Panc1 (cell line): ENCODE measurements at regions not wholly inside any gene's neighbourhood (a gene's known extent, or its start where the extent isn't known, plus 50 kb on each side); places are given as distances from the start of the nearest gene placed in this dataset.

Experiments used
- ATAC-seq: fragments of 200-7000 bp; cut with Tn5 transposase; 2 replicates; pipeline ENCODE4 v1.9.1; 2020; ENCODE audit warnings: mild to moderate bottlenecking, moderate library complexity
- BruUV-seq: library from RNA; stranded (reverse); fragments of 400-500 nt; replicated peaks from 2 replicates; lab custom pipeline; 2021; lab: Mats Ljungman, UMichigan
- CTCF ChIA-PET: fragments of 300-600 bp; sonication (Branson Sonifier 250); formaldehyde crosslinking; loops from one replicate; lab custom pipeline; 2022; ENCODE audit warnings: antibody characterized with exemption; lab: Charles Lee
- POLR2A ChIA-PET: fragments of 300-600 bp; sonication (Branson Sonifier 250); formaldehyde crosslinking; loops from one replicate; lab custom pipeline; 2022; ENCODE audit warnings: antibody characterized with exemption; lab: Charles Lee
- DNase-seq: peaks from one replicate; pipeline ENCODE4 v3.0.0-alpha.2; 2010; ENCODE audit warnings: low read depth, low spot score
- H3K27ac ChIP-seq: 2 replicates; pipeline ENCODE4 v1.5.1; 2011; ENCODE audit warnings: mild to moderate bottlenecking, low read length, inconsistent platforms
- H3K27me3 ChIP-seq: fragments of 200-500 bp; sonication (Bioruptor generic); 2 replicates; pipeline ENCODE4 v1.6.0; 2014; ENCODE audit warnings: low read length, inconsistent platforms; ENCODE audit not compliant: control insufficient read depth, insufficient read depth
- H3K36me3 ChIP-seq: fragments of 200-500 bp; sonication (Bioruptor generic); 2 replicates; pipeline ENCODE4 v1.5.1; 2014; ENCODE audit warnings: inconsistent platforms, mild to moderate bottlenecking, low read length, moderate library complexity; ENCODE audit not compliant: control insufficient read depth, insufficient read depth
- H3K4me1 ChIP-seq: 2 replicates; pipeline ENCODE4 v1.5.1; 2011; ENCODE audit warnings: inconsistent platforms, mild to moderate bottlenecking, low read length, moderate library complexity; ENCODE audit not compliant: control insufficient read depth, insufficient read depth
- H3K4me3 ChIP-seq, 2 experiments: 2 replicates each; pipeline ENCODE4 v1.5.1; 2011 to 2012; ENCODE audit warnings: low read depth in 2 of 2, low read length in 2 of 2, mild to moderate bottlenecking in 2 of 2, inconsistent platforms in 1 of 2, moderate library complexity in 1 of 2
- H3K9me3 ChIP-seq: fragments of 200-500 bp; sonication (Bioruptor generic); 2 replicates; pipeline ENCODE4 v1.5.1; 2014; ENCODE audit warnings: low read depth, mild to moderate bottlenecking, inconsistent platforms, low read length, moderate library complexity; ENCODE audit not compliant: control insufficient read depth, insufficient read depth
- POLR2AphosphoS5 ChIP-seq: IDR thresholded peaks from 2 replicates; pipeline ENCODE4 v1.6.1; 2012; ENCODE audit warnings: mild to moderate bottlenecking, low read depth, low read length, moderate library complexity
- SIN3A ChIP-seq: IDR thresholded peaks from 2 replicates; pipeline ENCODE4 v1.6.1; 2012; ENCODE audit warnings: low read depth, mild to moderate bottlenecking, low read length, moderate library complexity, borderline replicate concordance; ENCODE audit not compliant: insufficient read depth
- TCF7L2 ChIP-seq: IDR thresholded peaks from 2 replicates; pipeline ENCODE4 v1.6.1; 2011; ENCODE audit warnings: mild to moderate bottlenecking, low read depth, low read length, inconsistent platforms
- in situ Hi-C: cut with HindIII; loops from 2 replicates; pipeline ENCODE4 v1.10.0; 2016; ENCODE audit warnings: low sequenced_read_pairs, low pct_unique_long_range_greater_than_20kb
- intact Hi-C: fragments of 100-400 bp; cut with micrococcal nuclease; formaldehyde crosslinking; loops from one replicate; pipeline ENCODE4 v1.10.0; 2022; ENCODE audit not compliant: unreplicated experiment
- TF ChIP-seq, protein P1 (sequence below): fragments of 450-650 bp; IDR thresholded peaks from 2 replicates; pipeline ENCODE4 v1.5.1; 2017; ENCODE audit warnings: mild to moderate bottlenecking
- TF ChIP-seq, protein P2 (sequence below), 2 experiments: IDR thresholded peaks; 2 replicates each; pipeline ENCODE4 v1.6.1; 2011 to 2012; ENCODE audit warnings: low read depth in 2 of 2, control low read depth in 1 of 2, low read length in 1 of 2, mild to moderate bottlenecking in 1 of 2, moderate library complexity in 1 of 2; ENCODE audit not compliant: insufficient read depth in 1 of 2

DNA sequence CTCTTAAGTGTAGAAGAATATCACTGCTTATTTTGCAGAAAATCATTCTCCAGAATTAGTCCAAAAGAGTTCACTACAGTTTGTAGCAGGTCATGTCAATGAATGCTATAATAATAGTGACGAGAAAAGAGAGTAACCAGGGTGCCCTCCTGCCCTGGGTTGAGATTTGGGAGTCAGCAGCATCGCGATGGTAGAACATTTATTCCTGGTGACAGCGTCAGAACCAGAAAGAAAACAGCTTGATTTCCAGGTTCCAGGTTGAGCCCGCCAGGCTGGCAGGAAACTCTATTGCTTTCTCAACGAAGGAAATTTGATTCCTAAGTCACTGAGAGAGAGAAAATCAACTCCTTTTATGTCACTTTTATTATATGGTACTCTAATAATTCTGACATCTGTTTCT lies 550.3 kb downstream of the QKI start:
- no peak overlapping the region for H3K27ac ChIP-seq
- ChIA-PET POLR2A (no interaction called here), CTCF (no interaction called here)
- no peaks in the 10 kb centered on the region for H3K27me3 ChIP-seq
- H3K4me1 ChIP-seq, result no peaks in the 10 kb centered on the region
- no peak overlapping the region for H3K4me3 ChIP-seq
- H3K36me3 ChIP-seq, result no peaks in the 10 kb centered on the region
- in situ Hi-C loops, result no loop called here
- intact Hi-C loops, result no loop called here
- no peak for DNase-seq
- no peak for TF ChIP-seq POLR2AphosphoS5
- no peaks in the 10 kb centered on the region for H3K9me3 ChIP-seq
- no TSS peak for BruUV-seq
- ATAC-seq, result no peak

DNA sequence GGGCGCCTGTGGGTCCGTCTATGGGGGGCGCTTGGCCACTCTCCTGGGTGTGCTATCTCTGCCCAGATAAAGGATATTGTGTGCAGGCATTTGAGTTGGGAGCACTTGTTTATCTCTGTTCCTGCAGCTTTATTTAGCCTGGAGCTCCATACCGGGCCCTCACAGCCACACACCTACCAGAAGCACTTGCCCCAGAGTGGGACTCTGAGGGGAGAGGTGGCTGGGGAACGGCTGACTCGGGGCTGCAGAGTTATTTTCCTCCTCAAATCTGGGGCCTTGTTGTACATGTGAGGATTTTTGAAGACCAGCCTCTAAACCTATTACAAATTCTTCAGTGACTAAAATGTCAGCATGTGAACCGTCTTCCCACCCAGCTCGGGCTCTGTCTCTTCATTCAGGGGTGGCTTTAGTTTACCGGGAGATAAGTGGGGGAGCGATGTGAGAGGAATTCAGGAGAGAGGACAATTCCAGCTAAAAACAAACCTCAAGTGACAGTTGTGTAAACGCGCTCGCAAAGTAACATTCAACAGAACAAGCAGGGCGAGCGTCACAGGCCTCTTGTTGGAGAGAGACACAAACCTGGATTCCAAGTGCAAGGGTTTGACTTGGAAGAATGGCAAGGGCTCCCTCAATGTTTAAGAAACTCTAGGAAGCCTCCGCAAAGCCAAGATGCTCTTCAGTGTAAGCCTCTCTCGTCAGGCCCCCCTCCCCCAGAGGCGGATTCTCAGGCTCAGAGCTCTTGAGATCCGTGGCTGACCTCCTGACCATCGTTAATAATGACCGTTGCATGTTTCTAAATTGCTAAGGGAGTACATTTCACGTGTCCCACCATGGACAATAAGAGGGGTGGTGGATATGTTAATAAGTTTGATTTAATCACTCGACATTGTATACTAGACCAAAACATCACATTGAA lies 548.9 kb downstream of the QKI start:
- Histone ChIP-seq H3K27ac (no peak overlapping the region), H3K4me1 (no peaks in the 10 kb centered on the region), H3K9me3 (no peaks in the 10 kb centered on the region), H3K36me3 (no peaks in the 10 kb centered on the region), H3K27me3 (no peaks in the 10 kb centered on the region), H3K4me3 (no peak overlapping the region)
- in situ Hi-C loops (no loop called here), intact Hi-C loops (no loop called here)
- TF ChIP-seq SIN3A (no peak), POLR2AphosphoS5 (no peak)
- TF ChIP-seq, protein P1, sequence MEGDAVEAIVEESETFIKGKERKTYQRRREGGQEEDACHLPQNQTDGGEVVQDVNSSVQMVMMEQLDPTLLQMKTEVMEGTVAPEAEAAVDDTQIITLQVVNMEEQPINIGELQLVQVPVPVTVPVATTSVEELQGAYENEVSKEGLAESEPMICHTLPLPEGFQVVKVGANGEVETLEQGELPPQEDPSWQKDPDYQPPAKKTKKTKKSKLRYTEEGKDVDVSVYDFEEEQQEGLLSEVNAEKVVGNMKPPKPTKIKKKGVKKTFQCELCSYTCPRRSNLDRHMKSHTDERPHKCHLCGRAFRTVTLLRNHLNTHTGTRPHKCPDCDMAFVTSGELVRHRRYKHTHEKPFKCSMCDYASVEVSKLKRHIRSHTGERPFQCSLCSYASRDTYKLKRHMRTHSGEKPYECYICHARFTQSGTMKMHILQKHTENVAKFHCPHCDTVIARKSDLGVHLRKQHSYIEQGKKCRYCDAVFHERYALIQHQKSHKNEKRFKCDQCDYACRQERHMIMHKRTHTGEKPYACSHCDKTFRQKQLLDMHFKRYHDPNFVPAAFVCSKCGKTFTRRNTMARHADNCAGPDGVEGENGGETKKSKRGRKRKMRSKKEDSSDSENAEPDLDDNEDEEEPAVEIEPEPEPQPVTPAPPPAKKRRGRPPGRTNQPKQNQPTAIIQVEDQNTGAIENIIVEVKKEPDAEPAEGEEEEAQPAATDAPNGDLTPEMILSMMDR, result no peak
- TF ChIP-seq, protein P2, sequence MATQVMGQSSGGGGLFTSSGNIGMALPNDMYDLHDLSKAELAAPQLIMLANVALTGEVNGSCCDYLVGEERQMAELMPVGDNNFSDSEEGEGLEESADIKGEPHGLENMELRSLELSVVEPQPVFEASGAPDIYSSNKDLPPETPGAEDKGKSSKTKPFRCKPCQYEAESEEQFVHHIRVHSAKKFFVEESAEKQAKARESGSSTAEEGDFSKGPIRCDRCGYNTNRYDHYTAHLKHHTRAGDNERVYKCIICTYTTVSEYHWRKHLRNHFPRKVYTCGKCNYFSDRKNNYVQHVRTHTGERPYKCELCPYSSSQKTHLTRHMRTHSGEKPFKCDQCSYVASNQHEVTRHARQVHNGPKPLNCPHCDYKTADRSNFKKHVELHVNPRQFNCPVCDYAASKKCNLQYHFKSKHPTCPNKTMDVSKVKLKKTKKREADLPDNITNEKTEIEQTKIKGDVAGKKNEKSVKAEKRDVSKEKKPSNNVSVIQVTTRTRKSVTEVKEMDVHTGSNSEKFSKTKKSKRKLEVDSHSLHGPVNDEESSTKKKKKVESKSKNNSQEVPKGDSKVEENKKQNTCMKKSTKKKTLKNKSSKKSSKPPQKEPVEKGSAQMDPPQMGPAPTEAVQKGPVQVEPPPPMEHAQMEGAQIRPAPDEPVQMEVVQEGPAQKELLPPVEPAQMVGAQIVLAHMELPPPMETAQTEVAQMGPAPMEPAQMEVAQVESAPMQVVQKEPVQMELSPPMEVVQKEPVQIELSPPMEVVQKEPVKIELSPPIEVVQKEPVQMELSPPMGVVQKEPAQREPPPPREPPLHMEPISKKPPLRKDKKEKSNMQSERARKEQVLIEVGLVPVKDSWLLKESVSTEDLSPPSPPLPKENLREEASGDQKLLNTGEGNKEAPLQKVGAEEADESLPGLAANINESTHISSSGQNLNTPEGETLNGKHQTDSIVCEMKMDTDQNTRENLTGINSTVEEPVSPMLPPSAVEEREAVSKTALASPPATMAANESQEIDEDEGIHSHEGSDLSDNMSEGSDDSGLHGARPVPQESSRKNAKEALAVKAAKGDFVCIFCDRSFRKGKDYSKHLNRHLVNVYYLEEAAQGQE (IDR thresholded peaks at IDR 0.05; ENCODE audit: insufficient read depth in 1 of 2, low read depth in 2 of 2, low read length in 1 of 2), result no peak
- CTCF ChIA-PET, result no interaction called here
- ATAC-seq, result no peak
- no TSS peak for BruUV-seq
- no peak for DNase-seq
- POLR2A ChIA-PET, result no interaction called here

DNA sequence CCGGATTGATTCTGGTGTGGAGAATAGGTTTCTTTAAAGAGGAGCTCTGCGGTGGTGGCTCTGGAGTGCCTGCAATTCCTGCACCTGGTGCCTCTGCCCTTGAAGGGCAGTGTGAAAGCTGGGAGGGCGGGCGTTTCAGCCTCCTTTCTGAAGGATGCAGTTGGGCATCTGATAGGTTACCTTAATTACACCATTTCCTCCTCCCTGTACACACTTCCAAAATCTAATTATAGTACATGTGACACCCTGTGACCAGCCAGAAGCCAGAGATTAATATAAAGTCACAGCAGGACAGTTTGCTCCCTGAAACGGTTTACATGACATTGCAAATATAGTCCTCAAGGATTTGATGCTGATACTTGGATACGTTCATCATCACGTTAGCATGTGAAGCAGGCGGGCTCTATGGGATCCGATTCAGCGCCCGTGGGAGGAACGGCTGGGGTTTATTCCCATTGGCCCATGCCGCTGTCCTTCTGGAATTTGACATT lies 548.2 kb downstream of the QKI start:
- Histone ChIP-seq H3K9me3 (no peaks in the 10 kb centered on the region), H3K4me3 (no peak overlapping the region), H3K27me3 (no peaks in the 10 kb centered on the region), H3K4me1 (no peaks in the 10 kb centered on the region), H3K27ac (no peak overlapping the region), H3K36me3 (no peaks in the 10 kb centered on the region)
- ATAC-seq (no peak), DNase-seq (no peak)
- TF ChIP-seq TCF7L2 (no peak), POLR2AphosphoS5 (no peak), SIN3A (no peak)
- TF ChIP-seq, protein P2 (IDR thresholded peaks at IDR 0.05; ENCODE audit: insufficient read depth in 1 of 2, low read depth in 2 of 2, low read length in 1 of 2), result no peak
- TF ChIP-seq, protein P1, result no peak
- ChIA-PET POLR2A (no interaction called here), CTCF (no interaction called here)
- in situ Hi-C loops, result no loop called here
- BruUV-seq, result no TSS peak
- intact Hi-C loops, result no loop called here
